Fibroblast of mammary gland (primary cell): ENCODE measurements at regions not wholly inside any gene's neighbourhood (a gene's known extent, or its start where the extent isn't known, plus 50 kb on each side); places are given as distances from the start of the nearest gene placed in this dataset.

Source experiments
- DNase-seq: peaks from one replicate; pipeline ENCODE4 v3.0.0-alpha.2; 2010; ENCODE audit warnings: low read depth
- H3K4me3 ChIP-seq: 2 replicates; pipeline ENCODE4 v1.5.1; 2011; ENCODE audit warnings: low read depth, mild to moderate bottlenecking, low read length, moderate library complexity; ENCODE audit not compliant: control insufficient read depth
- TF ChIP-seq, protein P1 (sequence below): conservative IDR thresholded peaks from 2 replicates; pipeline ENCODE4 v1.5.1; 2011; ENCODE audit warnings: low read depth, low read length, inconsistent platforms; ENCODE audit not compliant: control insufficient read depth, insufficient read depth

DNA sequence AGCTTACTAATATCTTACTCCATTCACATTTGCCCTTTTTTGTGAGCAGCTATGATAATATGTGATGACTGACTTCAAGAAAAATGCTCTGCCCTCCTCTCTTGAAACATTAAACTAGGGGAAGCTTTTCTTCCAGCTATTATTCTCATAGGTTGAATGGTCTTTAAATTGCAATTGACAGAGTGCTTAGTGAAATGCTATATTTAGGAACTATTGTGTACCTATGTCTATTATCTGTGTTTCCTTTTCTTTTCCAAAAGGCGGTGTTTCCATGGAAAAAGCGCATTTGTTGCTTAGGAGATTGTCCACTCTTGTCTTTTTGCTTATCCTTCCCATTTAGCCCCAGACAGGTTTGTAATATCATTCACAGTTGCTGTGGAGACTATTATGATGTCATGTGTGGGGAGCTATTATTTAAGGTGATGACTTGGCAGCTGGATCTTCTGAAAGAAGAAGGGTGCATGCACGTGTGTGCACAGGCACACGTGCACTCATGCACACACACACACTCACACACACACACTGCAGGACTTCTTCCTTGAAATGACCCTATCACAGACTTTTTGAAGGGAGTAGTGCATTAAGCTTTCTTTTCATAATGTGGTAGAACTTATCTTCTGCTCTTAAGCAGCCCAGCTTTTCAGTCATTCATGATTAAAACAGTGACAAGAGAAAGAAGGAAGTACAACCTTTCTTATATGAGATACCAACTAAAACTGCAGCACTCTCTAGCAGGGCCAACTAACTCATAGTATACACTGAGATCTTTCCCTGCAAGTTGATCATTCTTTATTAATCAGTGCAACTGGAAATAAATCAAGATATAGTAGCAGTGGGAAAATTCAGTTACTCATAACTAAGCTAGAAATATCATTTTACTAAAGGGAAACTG, 340.8 kb upstream of the MTNR1B start:
- DNase-seq: no peak
- TF ChIP-seq, protein P1, sequence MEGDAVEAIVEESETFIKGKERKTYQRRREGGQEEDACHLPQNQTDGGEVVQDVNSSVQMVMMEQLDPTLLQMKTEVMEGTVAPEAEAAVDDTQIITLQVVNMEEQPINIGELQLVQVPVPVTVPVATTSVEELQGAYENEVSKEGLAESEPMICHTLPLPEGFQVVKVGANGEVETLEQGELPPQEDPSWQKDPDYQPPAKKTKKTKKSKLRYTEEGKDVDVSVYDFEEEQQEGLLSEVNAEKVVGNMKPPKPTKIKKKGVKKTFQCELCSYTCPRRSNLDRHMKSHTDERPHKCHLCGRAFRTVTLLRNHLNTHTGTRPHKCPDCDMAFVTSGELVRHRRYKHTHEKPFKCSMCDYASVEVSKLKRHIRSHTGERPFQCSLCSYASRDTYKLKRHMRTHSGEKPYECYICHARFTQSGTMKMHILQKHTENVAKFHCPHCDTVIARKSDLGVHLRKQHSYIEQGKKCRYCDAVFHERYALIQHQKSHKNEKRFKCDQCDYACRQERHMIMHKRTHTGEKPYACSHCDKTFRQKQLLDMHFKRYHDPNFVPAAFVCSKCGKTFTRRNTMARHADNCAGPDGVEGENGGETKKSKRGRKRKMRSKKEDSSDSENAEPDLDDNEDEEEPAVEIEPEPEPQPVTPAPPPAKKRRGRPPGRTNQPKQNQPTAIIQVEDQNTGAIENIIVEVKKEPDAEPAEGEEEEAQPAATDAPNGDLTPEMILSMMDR: no peak
- H3K4me3 ChIP-seq: no peak overlapping the region

DNA sequence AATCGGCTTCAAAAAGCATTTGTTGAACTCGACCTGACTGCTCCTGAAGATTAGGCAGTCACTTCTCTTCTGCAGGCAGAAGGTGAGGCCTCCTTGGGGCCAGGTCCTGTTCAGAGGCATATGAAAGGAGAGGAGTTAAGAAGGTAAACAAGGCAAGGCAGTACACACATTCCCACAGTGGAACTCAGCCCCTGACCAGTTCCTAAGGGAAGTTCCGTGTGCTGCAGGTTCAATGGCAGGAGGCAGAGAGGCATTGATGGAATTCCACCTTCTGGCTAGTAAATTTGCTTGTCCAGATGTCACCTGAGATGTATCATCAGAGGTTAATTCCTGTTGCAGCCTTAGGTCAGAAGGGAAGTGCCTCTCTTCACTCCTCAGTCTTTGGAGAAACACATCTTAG, 337.0 kb upstream of the MTNR1B start:
- TF ChIP-seq, protein P1: no peak
- no peak for DNase-seq
- no peak overlapping the region for H3K4me3 ChIP-seq

DNA sequence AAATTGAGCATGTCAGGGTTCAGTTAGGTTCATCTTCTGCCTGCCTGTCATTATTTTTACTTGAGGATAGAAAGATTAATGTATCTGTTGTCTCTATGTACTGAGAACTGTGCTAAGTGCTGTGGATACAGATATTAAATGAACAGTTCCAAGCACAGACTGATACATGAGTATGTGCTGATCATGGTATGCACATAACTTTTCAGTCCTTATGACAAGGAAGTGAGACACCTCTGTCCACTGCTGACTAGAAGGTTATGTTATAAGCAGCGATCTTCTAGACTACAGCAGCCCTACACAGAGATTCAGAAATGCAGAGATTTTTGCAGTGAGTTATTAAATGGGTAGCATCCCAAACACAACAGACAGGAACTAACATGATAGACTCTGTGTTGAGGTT, 335.6 kb upstream of the MTNR1B start:
- TF ChIP-seq, protein P1: no peak
- no peak overlapping the region for H3K4me3 ChIP-seq
- DNase-seq: no peak

DNA sequence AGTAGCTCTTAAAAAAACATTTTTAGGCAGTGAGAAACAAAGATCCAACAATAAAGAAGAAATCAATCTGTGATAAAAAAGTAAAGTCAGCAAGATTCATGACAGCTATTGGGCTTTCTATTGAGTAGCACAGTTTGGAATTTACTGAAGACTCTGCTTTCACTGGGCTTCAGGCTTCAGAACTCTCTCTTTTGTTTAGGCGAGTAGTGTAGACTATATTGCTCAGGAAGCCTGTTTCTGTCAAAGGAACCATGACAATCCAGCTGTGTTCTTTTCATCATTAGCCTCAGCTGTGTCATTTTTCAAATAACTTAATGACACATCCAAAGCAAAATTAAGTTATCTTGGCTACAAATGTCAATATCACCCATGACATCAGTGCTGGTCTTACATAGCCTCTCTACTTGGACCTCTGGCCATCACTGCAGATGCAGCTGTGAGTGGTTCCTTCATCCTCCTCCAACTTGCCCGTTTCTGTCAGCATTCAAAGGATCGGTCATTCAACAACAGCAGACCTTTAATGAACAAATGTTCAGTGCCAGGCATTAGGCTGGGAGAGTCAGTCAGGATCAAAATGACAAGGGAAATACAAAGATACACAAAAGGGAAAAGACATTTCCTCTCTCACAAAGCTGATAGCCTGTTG, 332.8 kb upstream of the MTNR1B start:
- no peak overlapping the region for H3K4me3 ChIP-seq
- DNase-seq: no peak
- TF ChIP-seq, protein P1: no peak

DNA sequence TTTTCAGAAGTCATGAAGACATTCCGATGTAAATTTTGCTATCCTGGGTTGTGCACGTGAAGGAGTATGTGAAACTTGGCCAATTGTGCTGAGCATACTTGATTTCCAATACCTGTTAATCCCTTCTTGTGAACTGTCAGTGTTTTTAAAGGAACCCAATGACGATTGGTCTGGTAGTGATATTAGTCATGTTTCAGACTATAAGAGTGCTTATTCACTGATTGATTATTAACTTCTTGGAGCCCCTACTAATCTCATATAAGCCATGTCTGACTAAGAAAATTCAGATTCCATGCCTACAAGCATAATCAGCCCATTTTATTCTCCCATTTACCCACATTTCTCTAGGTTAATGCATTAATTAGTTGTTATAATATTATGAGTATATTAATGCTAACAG, 330.8 kb upstream of the MTNR1B start:
- H3K4me3 ChIP-seq: no peak overlapping the region
- DNase-seq: no peak
- TF ChIP-seq, protein P1: no peak

DNA sequence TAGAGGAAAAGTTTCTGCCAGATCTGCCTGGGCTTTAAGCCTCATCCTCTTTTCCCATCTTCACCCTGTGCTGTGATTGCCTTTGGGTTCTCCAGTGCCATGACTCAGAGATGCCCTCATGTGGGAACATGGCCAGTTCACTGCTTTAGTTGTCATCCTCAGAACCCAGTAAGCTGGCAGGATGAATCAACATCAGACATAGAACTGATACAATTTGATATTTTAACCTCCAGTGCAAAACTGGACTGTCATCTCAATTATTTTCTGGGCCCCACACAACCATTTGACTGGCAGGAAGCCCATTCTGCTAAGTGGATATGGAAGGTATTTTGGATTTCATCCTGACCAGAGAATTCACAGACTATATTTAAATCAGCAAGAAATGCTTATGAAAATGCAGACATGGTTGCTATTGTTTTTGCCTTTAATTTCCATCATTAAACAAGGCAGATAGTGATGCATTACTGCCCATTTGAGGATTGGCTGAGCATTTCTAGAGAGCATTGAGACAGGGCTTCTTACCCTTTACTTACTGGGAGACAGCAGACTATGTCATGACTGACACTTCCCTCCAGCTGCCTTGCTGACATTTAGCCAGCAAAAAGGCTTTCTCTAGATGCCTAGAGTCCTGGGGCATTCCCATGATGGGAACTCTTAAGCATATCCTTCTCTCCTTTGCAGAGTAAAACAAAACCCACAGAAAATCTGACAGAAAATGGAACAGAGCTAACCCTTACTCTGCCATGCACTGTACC, 327.1 kb upstream of the MTNR1B start:
- TF ChIP-seq, protein P1: no peak
- DNase-seq: no peak
- no peak overlapping the region for H3K4me3 ChIP-seq
